Calu3 (cell line): ENCODE measurements at regions not wholly inside any gene's neighbourhood (a gene's known extent, or its start where the extent isn't known, plus 50 kb on each side); places are given as distances from the start of the nearest gene placed in this dataset.

Experiments used
- BruUV-seq: library from RNA; stranded (reverse); fragments of 400-500 nt; replicated peaks from 2 replicates; lab custom pipeline; 2021; lab: Mats Ljungman, UMichigan
- CTCF ChIA-PET: fragments of 300-600 bp; sonication (Branson Sonifier 250); formaldehyde crosslinking; loops from one replicate; lab custom pipeline; 2022; ENCODE audit warnings: antibody characterized with exemption; lab: Charles Lee
- DNase-seq: peaks from one replicate; pipeline ENCODE4 v3.0.0; 2022
- H3K27ac Mint-ChIP-seq: one replicate; pipeline ENCODE4 v1.8.0; 2022; ENCODE audit warnings: mixed read lengths; ENCODE audit not compliant: unreplicated experiment
- H3K27me3 Mint-ChIP-seq: one replicate; pipeline ENCODE4 v1.8.0; 2022; ENCODE audit warnings: mixed read lengths; ENCODE audit not compliant: unreplicated experiment
- H3K36me3 Mint-ChIP-seq: one replicate; pipeline ENCODE4 v1.8.0; 2022; ENCODE audit warnings: mild to moderate bottlenecking, moderate library complexity, mixed read lengths; ENCODE audit not compliant: insufficient read depth, unreplicated experiment
- H3K4me1 Mint-ChIP-seq: one replicate; pipeline ENCODE4 v1.8.0; 2022; ENCODE audit warnings: mild to moderate bottlenecking, low read depth, mixed read lengths; ENCODE audit not compliant: unreplicated experiment
- H3K4me3 Mint-ChIP-seq: one replicate; pipeline ENCODE4 v1.8.0; 2022; ENCODE audit warnings: mild to moderate bottlenecking, low read depth, moderate library complexity, mixed read lengths; ENCODE audit not compliant: unreplicated experiment
- H3K9me3 Mint-ChIP-seq: one replicate; pipeline ENCODE4 v1.8.0; 2022; ENCODE audit warnings: low read depth, mixed read lengths; ENCODE audit not compliant: unreplicated experiment
- CTCF ChIP-seq: fragments of 200-600 bp; IDR thresholded peaks from one replicate; pipeline ENCODE4 v1.8.0; 2022; ENCODE audit warnings: antibody characterized with exemption; ENCODE audit not compliant: unreplicated experiment
- intact Hi-C: fragments of 100-400 bp; cut with micrococcal nuclease; formaldehyde crosslinking; loops from one replicate; pipeline ENCODE4 v1.10.0; 2022; ENCODE audit not compliant: unreplicated experiment

- TF ChIP-seq CTCF = no peak
- H3K4me1 Mint-ChIP-seq = no peaks in the 10 kb centered on the region
- BruUV-seq = no TSS peak
- DNase-seq = no peak
- CTCF ChIA-PET = no interaction called here
- intact Hi-C loops = no loop called here
- H3K27ac Mint-ChIP-seq = no peak overlapping the region
- H3K36me3 Mint-ChIP-seq = no peaks in the 10 kb centered on the region
- H3K4me3 Mint-ChIP-seq = no peak overlapping the region
- H3K9me3 Mint-ChIP-seq = no peaks in the 10 kb centered on the region
- peaks cover 14% of the 10 kb centered on the region for H3K27me3 Mint-ChIP-seq
Observed at GRCh38 chrX:3529466-3530010, 183.1 kb upstream of the MXRA5 start.

- Mint-ChIP-seq H3K4me1 (no peaks in the 10 kb centered on the region), H3K27me3 (peaks cover 1% of the 10 kb centered on the region), H3K36me3 (no peaks in the 10 kb centered on the region), H3K4me3 (no peak overlapping the region), H3K27ac (no peak overlapping the region), H3K9me3 (no peaks in the 10 kb centered on the region)
- no peak for TF ChIP-seq CTCF
- no TSS peak for BruUV-seq
- CTCF ChIA-PET = interaction anchor here (0.8 kb wide), 1 partner anchor 21 kb away, joined by 3 read pairs; no protein-coding TSS in a partner anchor
- no peak for DNase-seq
- intact Hi-C loops = no loop called here
Observed at GRCh38 chrX:3527811-3528210, 181.4 kb upstream of the MXRA5 start.

GRCh38 chrX:3527166-3527565, 180.7 kb upstream of the MXRA5 start:
- Mint-ChIP-seq H3K36me3 (no peaks in the 10 kb centered on the region), H3K27ac (no peak overlapping the region)

GRCh38 chrX:3526731-3527130, 180.3 kb upstream of the MXRA5 start:
- Mint-ChIP-seq H3K9me3 (no peaks in the 10 kb centered on the region), H3K4me3 (no peak overlapping the region), H3K27me3 (no peaks in the 10 kb centered on the region), H3K4me1 (no peaks in the 10 kb centered on the region), H3K36me3 (no peaks in the 10 kb centered on the region), H3K27ac (no peak overlapping the region)
- no TSS peak for BruUV-seq
- intact Hi-C loops = no loop called here
- CTCF ChIA-PET = interaction anchor here (0.8 kb wide), 1 partner anchor 22 kb away, joined by 3 read pairs; no protein-coding TSS in a partner anchor
- TF ChIP-seq CTCF = no peak
- DNase-seq = no peak

More at GRCh38 chrX:3527166-3527565, 180.7 kb upstream of the MXRA5 start:
- intact Hi-C loops = no loop called here
- no TSS peak for BruUV-seq
- no peak for TF ChIP-seq CTCF
- H3K27me3 Mint-ChIP-seq = no peaks in the 10 kb centered on the region
- H3K9me3 Mint-ChIP-seq = no peaks in the 10 kb centered on the region
- CTCF ChIA-PET = interaction anchor here (0.8 kb wide), 1 partner anchor 22 kb away, joined by 3 read pairs; no protein-coding TSS in a partner anchor
- no peak overlapping the region for H3K4me3 Mint-ChIP-seq
- DNase-seq = no peak
- no peaks in the 10 kb centered on the region for H3K4me1 Mint-ChIP-seq
